H9 (cell line): ENCODE measurements at regions not wholly inside any gene's neighbourhood (a gene's known extent, or its start where the extent isn't known, plus 50 kb on each side); places are given as distances from the start of the nearest gene placed in this dataset.

ENCODE experiments used
- DNase-seq: peaks from one replicate; pipeline ENCODE4 v3.0.0-alpha.2; 2017
- H2AFZ ChIP-seq: one replicate; pipeline ENCODE4 v1.6.1; 2013; ENCODE audit warnings: mild to moderate bottlenecking, low read length, control low read depth, moderate library complexity
- H2AK5ac ChIP-seq: 2 replicates; pipeline ENCODE4 v1.6.1; 2013; ENCODE audit warnings: low read length, control low read depth, mixed read lengths; ENCODE audit not compliant: insufficient read length
- H2BK120ac ChIP-seq: one replicate; pipeline ENCODE4 v1.6.1; 2013; ENCODE audit warnings: low read depth, mild to moderate bottlenecking, low read length, control low read depth, inconsistent platforms; ENCODE audit not compliant: poor library complexity, severe bottlenecking
- H2BK12ac ChIP-seq: 2 replicates; pipeline ENCODE4 v1.6.1; 2013; ENCODE audit warnings: low read length, control low read depth, mixed read lengths, low read depth; ENCODE audit not compliant: insufficient read length
- H2BK15ac ChIP-seq: 2 replicates; pipeline ENCODE4 v1.6.1; 2013; ENCODE audit warnings: low read depth, low read length, control low read depth
- H2BK20ac ChIP-seq: one replicate; pipeline ENCODE4 v1.6.1; 2013; ENCODE audit warnings: low read depth, mild to moderate bottlenecking, low read length, control low read depth, inconsistent platforms; ENCODE audit not compliant: poor library complexity, severe bottlenecking
- H2BK5ac ChIP-seq: 2 replicates; pipeline ENCODE4 v1.6.1; 2013; ENCODE audit warnings: low read length, control low read depth, mixed read lengths; ENCODE audit not compliant: insufficient read length
- H3K14ac ChIP-seq: 2 replicates; pipeline ENCODE4 v1.6.1; 2013; ENCODE audit warnings: low read length, control low read depth; ENCODE audit not compliant: insufficient read depth
- H3K18ac ChIP-seq: 2 replicates; pipeline ENCODE4 v1.6.1; 2013; ENCODE audit warnings: low read depth, mild to moderate bottlenecking, mixed read lengths, low read length, control low read depth; ENCODE audit not compliant: insufficient read length
- H3K23ac ChIP-seq: 2 replicates; pipeline ENCODE4 v1.6.1; 2013; ENCODE audit warnings: low read length, control low read depth, mixed read lengths, low read depth; ENCODE audit not compliant: insufficient read length
- H3K23me2 ChIP-seq: 2 replicates; pipeline ENCODE4 v1.6.1; 2013; ENCODE audit warnings: low read depth, mild to moderate bottlenecking, mixed read lengths, low read length, control low read depth; ENCODE audit not compliant: insufficient read length, poor library complexity, severe bottlenecking
- H3K27ac ChIP-seq: 2 replicates; pipeline ENCODE4 v1.5.1; 2013; ENCODE audit warnings: low read length, control low read depth, mixed read lengths, low read depth; ENCODE audit not compliant: insufficient read length
- H3K27me3 ChIP-seq: 2 replicates; pipeline ENCODE4 v1.6.1; 2013; ENCODE audit warnings: low read length, control low read depth, inconsistent platforms; ENCODE audit not compliant: insufficient read depth
- H3K4ac ChIP-seq: 2 replicates; pipeline ENCODE4 v1.6.1; 2013; ENCODE audit warnings: low read depth, mild to moderate bottlenecking, control low read depth, inconsistent platforms, low read length, moderate library complexity
- H3K4me1 ChIP-seq: 2 replicates; pipeline ENCODE4 v1.6.1; 2013; ENCODE audit warnings: low read length, control low read depth, inconsistent platforms; ENCODE audit not compliant: insufficient read depth
- H3K4me2 ChIP-seq: 2 replicates; pipeline ENCODE4 v1.6.1; 2013; ENCODE audit warnings: low read length, control low read depth, mixed read lengths; ENCODE audit not compliant: insufficient read length, insufficient read depth
- H3K56ac ChIP-seq: 2 replicates; pipeline ENCODE4 v1.6.1; 2013; ENCODE audit warnings: low read depth, mild to moderate bottlenecking, mixed read lengths, low read length, control low read depth; ENCODE audit not compliant: insufficient read length
- H3K79me1 ChIP-seq: 2 replicates; pipeline ENCODE4 v1.6.1; 2013; ENCODE audit warnings: low read depth, mild to moderate bottlenecking, moderate library complexity, low read length, control low read depth, inconsistent platforms; ENCODE audit not compliant: insufficient read depth, poor library complexity, severe bottlenecking
- H3K79me2 ChIP-seq: 2 replicates; pipeline ENCODE4 v1.6.1; 2013; ENCODE audit warnings: low read length, control low read depth, inconsistent platforms; ENCODE audit not compliant: insufficient read depth
- H3K9ac ChIP-seq: 2 replicates; pipeline ENCODE4 v1.6.1; 2013; ENCODE audit warnings: low read length, control low read depth, mixed read lengths; ENCODE audit not compliant: insufficient read length; ENCODE audit errors: extremely low read depth
- H3K9me3 ChIP-seq: one replicate; pipeline ENCODE4 v1.6.1; 2013; ENCODE audit warnings: low read depth, low read length, inconsistent platforms; ENCODE audit not compliant: control insufficient read depth
- H3T11ph ChIP-seq: one replicate; pipeline ENCODE4 v1.6.1; 2013; ENCODE audit warnings: mild to moderate bottlenecking, low read length, control low read depth, inconsistent platforms
- H4K20me1 ChIP-seq: one replicate; pipeline ENCODE4 v1.6.1; 2013; ENCODE audit not compliant: control insufficient read depth, insufficient read length, insufficient read depth
- H4K5ac ChIP-seq: 2 replicates; pipeline ENCODE4 v1.6.1; 2013; ENCODE audit warnings: low read depth, mild to moderate bottlenecking, mixed read lengths, low read length, control low read depth; ENCODE audit not compliant: insufficient read length
- H4K8ac ChIP-seq: replicated peaks from 2 replicates; pipeline ENCODE4 v1.6.1; 2013; ENCODE audit warnings: low read length, control low read depth, mixed read lengths, low read depth; ENCODE audit not compliant: insufficient read length
- H4K91ac ChIP-seq: 2 replicates; pipeline ENCODE4 v1.6.1; 2013; ENCODE audit warnings: low read depth, mild to moderate bottlenecking, moderate library complexity, mixed read lengths, low read length, control low read depth; ENCODE audit not compliant: insufficient read length
- H3K27ac Mint-ChIP-seq, 3 experiments: 2 replicates in 2 of 3; 3 replicates in 1 of 3; pipeline ENCODE4 v1.8.0; 2020 to 2021; ENCODE audit warnings: mixed read lengths in 3 of 3, mild to moderate bottlenecking in 1 of 3, moderate library complexity in 1 of 3
- H3K27me3 Mint-ChIP-seq: 2 replicates; pipeline ENCODE4 v1.8.0; 2021; ENCODE audit warnings: low read depth, mild to moderate bottlenecking, moderate library complexity, mixed read lengths
- H3K36me3 Mint-ChIP-seq, 3 experiments: 2 replicates in 2 of 3; 3 replicates in 1 of 3; pipeline ENCODE4 v1.8.0; 2020 to 2021; ENCODE audit warnings: low read depth in 3 of 3, mixed read lengths in 3 of 3; ENCODE audit not compliant: insufficient read depth in 1 of 3
- H3K4me1 Mint-ChIP-seq, 2 experiments: 2 replicates each; pipeline ENCODE4 v1.8.0; 2020; ENCODE audit warnings: mixed read lengths in 2 of 2
- H3K4me3 Mint-ChIP-seq, 2 experiments: 2 replicates in 1 of 2; 3 replicates in 1 of 2; pipeline ENCODE4 v1.8.0; 2020 to 2021; ENCODE audit warnings: mild to moderate bottlenecking in 2 of 2, mixed read lengths in 2 of 2, moderate library complexity in 1 of 2
- H3K9me3 Mint-ChIP-seq, 2 experiments: 2 replicates in 1 of 2; 3 replicates in 1 of 2; pipeline ENCODE4 v1.8.0; 2020; ENCODE audit warnings: mild to moderate bottlenecking in 2 of 2, mixed read lengths in 2 of 2, moderate library complexity in 1 of 2
- WGBS: extraction: QIAGEN DNeasy Blood & Tissue Kit; methylation state at CpG from one replicate; pipeline ENCODE4 v1.1.7; 2013; ENCODE audit warnings: missing lambda C conversion rate, low lambda C conversion rate, mixed read lengths; ENCODE audit not compliant: insufficient read length; ENCODE audit errors: extremely low coverage; 5-methylcytosine and 5-hydroxymethylcytosine counted together
- TF ChIP-seq, protein P1 (sequence below): fragments of 200-600 bp; sonication (generic); conservative IDR thresholded peaks from 3 replicates; pipeline ENCODE4 v1.8.0; 2021; ENCODE audit warnings: antibody characterized with exemption, mild to moderate bottlenecking

DNA sequence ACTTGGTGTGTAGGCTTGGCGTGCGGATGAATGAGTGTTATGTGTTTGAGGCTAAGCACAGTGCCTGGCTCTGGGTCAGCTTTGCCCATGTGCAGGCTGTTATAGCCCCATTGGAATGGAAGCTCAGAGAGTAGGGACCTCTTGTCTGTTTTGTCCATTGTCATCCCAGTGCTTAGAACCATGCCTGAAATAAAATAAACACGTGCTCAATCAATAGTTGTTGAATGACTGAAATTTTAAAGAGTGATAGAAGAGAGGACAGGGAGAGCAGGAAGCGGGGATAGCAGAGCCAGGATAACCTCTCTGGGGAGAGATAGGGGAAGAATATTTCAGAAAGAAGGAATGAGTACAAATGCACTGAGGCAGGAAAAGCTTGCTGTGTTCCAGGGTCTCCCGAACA lies 263.9 kb downstream of the HIVEP2 start:
- Histone ChIP-seq H3K9ac (no peak overlapping the region), H3K79me2 (no peaks in the 10 kb centered on the region), H2AK5ac (no peak overlapping the region), H4K5ac (no peak overlapping the region), H3K4me2 (no peak overlapping the region), H3K18ac (no peak overlapping the region), H3T11ph (no peak overlapping the region), H4K8ac (no peak overlapping the region), H3K4ac (no peak overlapping the region), H3K4me1 (no peaks in the 10 kb centered on the region), H3K23ac (no peak overlapping the region), H4K20me1 (no peaks in the 10 kb centered on the region), H2BK5ac (no peak overlapping the region), H3K56ac (no peak overlapping the region), H4K91ac (no peak overlapping the region), H2BK15ac (no peak overlapping the region), H3K9me3 (no peaks in the 10 kb centered on the region), H2BK20ac (no peak overlapping the region), H3K27ac (no peak overlapping the region), H2AFZ (no peak overlapping the region), H3K79me1 (no peaks in the 10 kb centered on the region), H3K23me2 (no peaks in the 10 kb centered on the region), H3K14ac (no peak overlapping the region), H2BK120ac (no peak overlapping the region), H3K27me3 (no peaks in the 10 kb centered on the region), H2BK12ac (no peak overlapping the region)
- Mint-ChIP-seq H3K4me1 (peaks cover 0 to 3% of the 10 kb centered on the region in 2 experiments; a peak in 1 of 4 replicates), H3K36me3 (no peaks in the 10 kb centered on the region; a peak in 1 of 7 replicates), H3K27me3 (no peaks in the 10 kb centered on the region), H3K27ac (no peak overlapping the region), H3K9me3 (no peaks in the 10 kb centered on the region; a peak in 1 of 5 replicates), H3K4me3 (no peak overlapping the region)
- no CpG with 5 or more reads among the region's 5 CpGs for WGBS
- DNase-seq = no peak
- TF ChIP-seq, protein P1, sequence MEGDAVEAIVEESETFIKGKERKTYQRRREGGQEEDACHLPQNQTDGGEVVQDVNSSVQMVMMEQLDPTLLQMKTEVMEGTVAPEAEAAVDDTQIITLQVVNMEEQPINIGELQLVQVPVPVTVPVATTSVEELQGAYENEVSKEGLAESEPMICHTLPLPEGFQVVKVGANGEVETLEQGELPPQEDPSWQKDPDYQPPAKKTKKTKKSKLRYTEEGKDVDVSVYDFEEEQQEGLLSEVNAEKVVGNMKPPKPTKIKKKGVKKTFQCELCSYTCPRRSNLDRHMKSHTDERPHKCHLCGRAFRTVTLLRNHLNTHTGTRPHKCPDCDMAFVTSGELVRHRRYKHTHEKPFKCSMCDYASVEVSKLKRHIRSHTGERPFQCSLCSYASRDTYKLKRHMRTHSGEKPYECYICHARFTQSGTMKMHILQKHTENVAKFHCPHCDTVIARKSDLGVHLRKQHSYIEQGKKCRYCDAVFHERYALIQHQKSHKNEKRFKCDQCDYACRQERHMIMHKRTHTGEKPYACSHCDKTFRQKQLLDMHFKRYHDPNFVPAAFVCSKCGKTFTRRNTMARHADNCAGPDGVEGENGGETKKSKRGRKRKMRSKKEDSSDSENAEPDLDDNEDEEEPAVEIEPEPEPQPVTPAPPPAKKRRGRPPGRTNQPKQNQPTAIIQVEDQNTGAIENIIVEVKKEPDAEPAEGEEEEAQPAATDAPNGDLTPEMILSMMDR = no peak
